SU-DHL-6 (cell line): ENCODE measurements at regions not wholly inside any gene's neighbourhood (a gene's known extent, or its start where the extent isn't known, plus 50 kb on each side); places are given as distances from the start of the nearest gene placed in this dataset.

Experiments used
- H2AFZ ChIP-seq: fragments of 200-600 bp; sonication (generic); 2 replicates; pipeline ENCODE4 v1.6.1; 2014; ENCODE audit warnings: low read depth, mild to moderate bottlenecking, moderate library complexity, mixed read lengths, antibody characterized with exemption, low read length; ENCODE audit not compliant: severe bottlenecking
- H3F3A ChIP-seq: fragments of 200-600 bp; shearing (Covaris generic); 2 replicates; pipeline ENCODE4 v1.6.0; 2016; ENCODE audit warnings: antibody characterized with exemption, mild to moderate bottlenecking; ENCODE audit not compliant: insufficient read depth
- H3K27ac ChIP-seq: fragments of 200-600 bp; sonication (generic); 2 replicates; pipeline ENCODE4 v1.5.1; 2016; ENCODE audit warnings: low read depth, mild to moderate bottlenecking, low read length, moderate library complexity, mixed read lengths
- H3K27me3 ChIP-seq: fragments of 200-600 bp; sonication (generic), shearing (Covaris generic); 2 replicates; pipeline ENCODE4 v1.6.0; 2014; ENCODE audit warnings: mild to moderate bottlenecking, low read length
- H3K36me3 ChIP-seq: fragments of 200-600 bp; sonication (generic); 2 replicates; pipeline ENCODE4 v1.6.1; 2014; ENCODE audit warnings: mild to moderate bottlenecking, low read length, mixed read lengths
- H3K4me2 ChIP-seq: fragments of 300-600, 200-600 bp; shearing (Covaris generic), sonication (generic); 2 replicates; pipeline ENCODE4 v1.6.0; 2014; ENCODE audit warnings: low read length, low read depth, mild to moderate bottlenecking; ENCODE audit not compliant: poor library complexity, severe bottlenecking
- H3K4me3 ChIP-seq: fragments of 200-600 bp; sonication (generic); 2 replicates; pipeline ENCODE4 v1.5.1; 2014; ENCODE audit warnings: antibody characterized with exemption, low read length, mild to moderate bottlenecking, mixed read lengths; ENCODE audit not compliant: insufficient read depth, poor library complexity, severe bottlenecking
- H3K79me2 ChIP-seq: fragments of 200-600 bp; sonication (generic); 2 replicates; pipeline ENCODE4 v1.6.1; 2014; ENCODE audit warnings: mild to moderate bottlenecking, low read length, moderate library complexity; ENCODE audit not compliant: insufficient read depth
- H3K9ac ChIP-seq: fragments of 200-600 bp; sonication (generic); 2 replicates; pipeline ENCODE4 v1.7.0; 2014; ENCODE audit warnings: mild to moderate bottlenecking, low read length
- H3K9me2 ChIP-seq: fragments of 200-600 bp; sonication (generic); replicated peaks from 2 replicates; pipeline ENCODE4 v1.6.1; 2014; ENCODE audit warnings: low read length; ENCODE audit not compliant: insufficient read depth
- H3K9me3 ChIP-seq: fragments of 200-600 bp; sonication (generic); 2 replicates; pipeline ENCODE4 v1.6.1; 2014; ENCODE audit warnings: low read length, mixed read lengths; ENCODE audit not compliant: insufficient read depth
- H4K20me1 ChIP-seq: fragments of 200-600 bp; sonication (generic); 2 replicates; pipeline ENCODE4 v1.6.1; 2014; ENCODE audit warnings: low read depth, mild to moderate bottlenecking, antibody characterized with exemption, low read length, moderate library complexity, mixed read lengths
- EZH2phosphoT487 ChIP-seq: fragments of 200-600 bp; sonication (generic), shearing (Covaris generic); conservative IDR thresholded peaks from 2 replicates; pipeline ENCODE4 v1.6.1; 2018; ENCODE audit warnings: mild to moderate bottlenecking, antibody characterized with exemption, low read length, moderate library complexity, mixed read lengths
- TF ChIP-seq, protein P1 (sequence below): fragments of 200-600 bp; sonication (generic); IDR thresholded peaks from one replicate; pipeline ENCODE4 v1.5.1; 2017; ENCODE audit warnings: antibody characterized with exemption, mild to moderate bottlenecking, low read length, moderate library complexity; ENCODE audit not compliant: insufficient read depth, poor library complexity, severe bottlenecking

DNA sequence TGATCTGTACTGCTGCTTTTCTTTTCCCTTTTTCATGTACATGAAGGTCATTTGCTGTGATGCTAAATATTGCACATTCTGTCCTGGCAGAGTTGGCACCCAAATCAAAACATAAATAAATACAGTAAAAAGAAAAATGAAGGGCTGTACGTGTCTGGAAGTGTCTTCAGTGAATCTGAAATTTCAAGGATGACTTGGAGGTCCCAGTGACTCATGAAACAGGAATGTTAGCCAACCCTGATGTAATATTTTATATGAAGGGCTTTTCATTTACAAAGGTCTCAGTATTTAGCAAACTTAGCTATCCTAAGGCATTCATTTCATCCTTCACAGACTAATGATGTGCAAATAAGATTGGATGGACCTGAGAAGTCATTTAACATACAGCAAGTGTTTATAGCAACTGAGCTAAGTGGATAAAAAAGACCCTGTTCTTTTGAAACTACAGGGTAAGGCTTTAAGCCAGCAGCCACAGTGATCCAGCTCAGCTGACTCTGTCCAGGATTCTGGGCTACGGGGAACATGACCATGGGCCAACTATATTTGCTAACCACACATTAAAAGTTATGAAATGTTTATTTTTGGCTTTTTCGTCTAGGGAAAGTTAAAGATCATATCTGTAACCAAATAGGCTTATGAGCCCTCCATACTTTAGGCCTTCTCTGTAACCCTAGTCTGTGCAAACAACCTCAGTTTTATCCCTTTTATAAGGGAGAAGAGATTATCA lies 104.0 kb upstream of the DMRTA1 start:
- no peaks in the 10 kb centered on the region for H3K9me3 ChIP-seq
- TF ChIP-seq, protein P1, sequence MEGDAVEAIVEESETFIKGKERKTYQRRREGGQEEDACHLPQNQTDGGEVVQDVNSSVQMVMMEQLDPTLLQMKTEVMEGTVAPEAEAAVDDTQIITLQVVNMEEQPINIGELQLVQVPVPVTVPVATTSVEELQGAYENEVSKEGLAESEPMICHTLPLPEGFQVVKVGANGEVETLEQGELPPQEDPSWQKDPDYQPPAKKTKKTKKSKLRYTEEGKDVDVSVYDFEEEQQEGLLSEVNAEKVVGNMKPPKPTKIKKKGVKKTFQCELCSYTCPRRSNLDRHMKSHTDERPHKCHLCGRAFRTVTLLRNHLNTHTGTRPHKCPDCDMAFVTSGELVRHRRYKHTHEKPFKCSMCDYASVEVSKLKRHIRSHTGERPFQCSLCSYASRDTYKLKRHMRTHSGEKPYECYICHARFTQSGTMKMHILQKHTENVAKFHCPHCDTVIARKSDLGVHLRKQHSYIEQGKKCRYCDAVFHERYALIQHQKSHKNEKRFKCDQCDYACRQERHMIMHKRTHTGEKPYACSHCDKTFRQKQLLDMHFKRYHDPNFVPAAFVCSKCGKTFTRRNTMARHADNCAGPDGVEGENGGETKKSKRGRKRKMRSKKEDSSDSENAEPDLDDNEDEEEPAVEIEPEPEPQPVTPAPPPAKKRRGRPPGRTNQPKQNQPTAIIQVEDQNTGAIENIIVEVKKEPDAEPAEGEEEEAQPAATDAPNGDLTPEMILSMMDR, result no peak
- TF ChIP-seq EZH2phosphoT487, result no peak

DNA sequence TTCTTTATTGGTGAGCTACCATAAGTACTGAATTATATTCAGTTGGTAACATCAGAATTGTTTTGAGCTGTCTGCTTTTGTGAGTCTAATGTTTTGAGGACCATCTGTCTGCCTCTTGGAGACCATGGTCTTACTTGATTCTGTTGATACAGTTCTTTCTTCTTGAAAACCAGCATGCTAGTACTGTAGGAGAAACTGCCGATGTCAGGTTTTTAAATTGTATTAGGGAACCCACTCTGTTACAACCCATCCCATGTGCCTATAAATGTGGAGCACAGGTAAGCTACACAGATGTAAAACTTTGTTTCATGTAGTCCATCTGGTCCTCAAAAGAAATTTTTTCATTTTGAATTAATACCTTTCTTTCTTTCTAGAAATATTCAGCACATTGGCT lies 103.4 kb upstream of the DMRTA1 start:
- Histone ChIP-seq H3K4me2 (no peak overlapping the region), H3K27ac (no peak overlapping the region), H3F3A (no peaks in the 10 kb centered on the region), H3K9me3 (no peaks in the 10 kb centered on the region), H3K9me2 (no peaks in the 10 kb centered on the region), H3K27me3 (no peaks in the 10 kb centered on the region), H2AFZ (no peak overlapping the region), H4K20me1 (no peaks in the 10 kb centered on the region), H3K4me3 (no peak overlapping the region), H3K36me3 (no peaks in the 10 kb centered on the region; the same call in 1 of the 2 replicates), H3K79me2 (no peaks in the 10 kb centered on the region), H3K9ac (no peak overlapping the region)
- no peak for TF ChIP-seq EZH2phosphoT487
- TF ChIP-seq, protein P1, result no peak

More for the DNA sequence above, 104.0 kb upstream of the DMRTA1 start:
- no peak overlapping the region for H3K4me2 ChIP-seq
- H3K27ac ChIP-seq, result no peak overlapping the region
- no peak overlapping the region for H2AFZ ChIP-seq
- H3K27me3 ChIP-seq, result no peaks in the 10 kb centered on the region
- no peaks in the 10 kb centered on the region for H4K20me1 ChIP-seq
- no peaks in the 10 kb centered on the region for H3F3A ChIP-seq
- H3K9ac ChIP-seq, result no peak overlapping the region
- no peaks in the 10 kb centered on the region for H3K79me2 ChIP-seq
- H3K4me3 ChIP-seq, result no peak overlapping the region
- H3K36me3 ChIP-seq, result no peaks in the 10 kb centered on the region
- no peaks in the 10 kb centered on the region for H3K9me2 ChIP-seq

DNA sequence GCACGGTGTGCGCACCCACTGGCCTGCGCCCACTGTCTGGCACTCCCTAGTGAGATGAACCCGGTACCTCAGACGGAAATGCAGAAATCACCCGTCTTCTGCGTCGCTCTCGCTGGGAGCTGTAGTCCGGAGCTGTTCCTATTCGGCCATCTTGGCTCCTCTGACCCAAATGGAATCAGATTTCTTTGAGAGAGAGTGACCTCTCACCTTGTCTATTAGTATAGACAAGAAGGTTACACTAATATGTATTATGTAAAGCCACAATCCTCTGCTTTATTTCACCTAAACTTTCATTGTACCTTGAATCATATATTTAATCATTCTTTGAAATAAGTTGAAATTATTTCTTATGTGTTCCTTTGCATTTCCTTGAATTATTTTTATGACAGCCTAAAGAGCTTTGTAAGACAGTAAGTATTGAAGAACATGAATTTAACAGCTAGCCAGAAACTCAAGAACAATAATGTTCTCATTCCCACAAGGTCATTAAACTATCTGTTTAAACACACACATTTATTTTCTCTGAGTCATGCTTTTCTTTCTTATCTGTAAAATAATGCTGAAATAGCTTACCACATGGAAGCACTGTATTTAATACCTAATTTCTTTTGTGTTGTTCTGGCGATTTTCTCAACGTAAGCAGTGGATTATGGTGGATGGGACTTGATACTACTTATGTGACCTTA lies 91.8 kb upstream of the DMRTA1 start:
- Histone ChIP-seq H3K9me2 (no peaks in the 10 kb centered on the region), H3F3A (no peaks in the 10 kb centered on the region), H4K20me1 (no peaks in the 10 kb centered on the region), H3K79me2 (no peaks in the 10 kb centered on the region), H3K9ac (no peak overlapping the region), H3K27ac (no peak overlapping the region), H3K27me3 (no peaks in the 10 kb centered on the region), H3K4me2 (no peak overlapping the region), H3K9me3 (no peaks in the 10 kb centered on the region), H3K36me3 (no peaks in the 10 kb centered on the region), H2AFZ (no peak overlapping the region), H3K4me3 (no peak overlapping the region)
- no peak for TF ChIP-seq EZH2phosphoT487
- TF ChIP-seq, protein P1, result no peak
